ENCODE measurements at regions not wholly inside any gene's neighbourhood (a gene's known extent, or its start where the extent isn't known, plus 50 kb on each side); places are given as distances from the start of the nearest gene placed in this dataset.
A peak's percentile ranks its signal among the peaks of the same experiment; 100 is the strongest.

DNA sequence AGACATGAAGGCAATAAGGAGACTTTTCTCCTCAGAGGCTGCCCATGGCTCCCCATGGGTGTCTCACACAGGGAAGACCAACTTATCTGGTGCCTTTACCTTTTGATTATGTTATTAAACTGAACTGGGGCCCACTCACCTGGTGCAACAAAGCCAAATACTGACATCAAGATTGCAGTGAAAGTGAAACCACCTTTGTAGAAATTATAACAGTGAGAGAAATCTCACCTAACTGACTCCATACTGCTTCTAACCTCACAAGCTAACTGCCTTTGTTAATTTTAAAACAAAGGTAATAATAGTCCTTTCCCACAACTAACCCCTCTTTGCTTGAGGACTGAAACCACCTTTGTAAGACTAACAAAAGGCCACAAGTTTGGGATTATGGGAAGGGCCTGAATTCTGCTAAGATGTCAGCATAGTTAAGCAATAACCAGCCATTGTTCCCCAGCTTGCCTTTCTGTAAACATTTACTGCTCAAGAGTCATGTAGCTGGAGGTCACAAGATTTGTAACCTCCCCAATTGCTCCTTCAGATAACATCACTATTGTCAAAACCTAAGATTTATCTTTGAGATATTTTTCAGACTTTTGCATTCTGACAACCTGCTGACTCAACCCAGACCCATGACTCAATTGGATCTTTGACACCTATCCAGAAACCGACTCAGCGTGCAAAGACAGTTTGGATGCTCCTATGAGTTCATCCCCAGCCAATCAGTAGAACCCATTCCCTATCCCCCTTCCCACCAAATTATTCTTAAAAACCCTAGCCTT is 420.3 kb upstream of the CFAP20DC start:
- H3K36me3 ChIP-seq (ENCODE audit: control insufficient read depth in 2 of 2, insufficient read depth in 2 of 2, low read length in 1 of 2) = no peaks in the 10 kb centered on the region
- H3K4me3 ChIP-seq = no peak overlapping the region
- no peak overlapping the region for H2AFZ ChIP-seq (ENCODE audit: control insufficient read depth, low read depth, low read length)
- in situ Hi-C loops (cut with MboI) = no loop called here
- no peak overlapping the region for H3K9ac ChIP-seq (ENCODE audit: control insufficient read depth, insufficient read depth, low read length)
- BruUV-seq (replicated peaks) = no TSS peak
- intact Hi-C loops (cut with micrococcal nuclease; ENCODE audit: unreplicated experiment) = no loop called here
- H3K9me3 ChIP-seq (replicated peaks; ENCODE audit: control insufficient read depth, insufficient read depth, low read length) = peaks cover 7% of the 10 kb centered on the region; the same call in 2 of the 3 replicates
- no peaks in the 10 kb centered on the region for H4K20me1 ChIP-seq (ENCODE audit: control insufficient read depth, insufficient read depth)
- H3K4me1 ChIP-seq (ENCODE audit: control insufficient read depth, insufficient read depth, low read length) = peaks cover 12% of the 10 kb centered on the region; the same call in 1 of the 2 replicates
- CTCF ChIA-PET = interaction anchor here (0.7 kb wide), 1 partner anchor 268 kb away, joined by 3 read pairs; no protein-coding TSS in a partner anchor
- no peaks in the 10 kb centered on the region for H3K79me2 ChIP-seq (ENCODE audit: control insufficient read depth, insufficient read depth, low read length)
- POLR2A ChIA-PET = no interaction called here
- SMC1A ChIA-PET (ENCODE audit: uncharacterized antibody, unreplicated experiment) = interaction anchor here (1.0 to 2.7 kb wide), 3 partner anchors 11 to 25 kb away, joined by 3 to 9 read pairs (median 7); no protein-coding TSS in a partner anchor
- 38% methylated on average over 2 of the region's 2 CpGs for WGBS (ENCODE audit: insufficient coverage, insufficient replicate concordance, low lambda C conversion rate, missing lambda C conversion rate)
- no peak for FAIRE-seq
- ATAC-seq = no peak
- RAD21 ChIA-PET (ENCODE audit: unreplicated experiment) = interaction anchor here (0.7 to 0.8 kb wide), 2 partner anchors 19 to 1679 kb away, joined by 3 read pairs; no protein-coding TSS in a partner anchor
- no peak overlapping the region for H3K27ac ChIP-seq (ENCODE audit: control insufficient read depth, insufficient read depth)
- TF ChIP-seq SPI1 (IDR thresholded peaks at IDR 0.05; ENCODE audit: borderline replicate concordance, insufficient read depth, low read depth, low read length) (no peak), IKZF2 (IDR thresholded peaks at IDR 0.05) (0 out of 4 replicates have a peak, but pooled peaks of 1 of the 2 experiments have one; percentile 17)
- TF ChIP-seq, protein P1, sequence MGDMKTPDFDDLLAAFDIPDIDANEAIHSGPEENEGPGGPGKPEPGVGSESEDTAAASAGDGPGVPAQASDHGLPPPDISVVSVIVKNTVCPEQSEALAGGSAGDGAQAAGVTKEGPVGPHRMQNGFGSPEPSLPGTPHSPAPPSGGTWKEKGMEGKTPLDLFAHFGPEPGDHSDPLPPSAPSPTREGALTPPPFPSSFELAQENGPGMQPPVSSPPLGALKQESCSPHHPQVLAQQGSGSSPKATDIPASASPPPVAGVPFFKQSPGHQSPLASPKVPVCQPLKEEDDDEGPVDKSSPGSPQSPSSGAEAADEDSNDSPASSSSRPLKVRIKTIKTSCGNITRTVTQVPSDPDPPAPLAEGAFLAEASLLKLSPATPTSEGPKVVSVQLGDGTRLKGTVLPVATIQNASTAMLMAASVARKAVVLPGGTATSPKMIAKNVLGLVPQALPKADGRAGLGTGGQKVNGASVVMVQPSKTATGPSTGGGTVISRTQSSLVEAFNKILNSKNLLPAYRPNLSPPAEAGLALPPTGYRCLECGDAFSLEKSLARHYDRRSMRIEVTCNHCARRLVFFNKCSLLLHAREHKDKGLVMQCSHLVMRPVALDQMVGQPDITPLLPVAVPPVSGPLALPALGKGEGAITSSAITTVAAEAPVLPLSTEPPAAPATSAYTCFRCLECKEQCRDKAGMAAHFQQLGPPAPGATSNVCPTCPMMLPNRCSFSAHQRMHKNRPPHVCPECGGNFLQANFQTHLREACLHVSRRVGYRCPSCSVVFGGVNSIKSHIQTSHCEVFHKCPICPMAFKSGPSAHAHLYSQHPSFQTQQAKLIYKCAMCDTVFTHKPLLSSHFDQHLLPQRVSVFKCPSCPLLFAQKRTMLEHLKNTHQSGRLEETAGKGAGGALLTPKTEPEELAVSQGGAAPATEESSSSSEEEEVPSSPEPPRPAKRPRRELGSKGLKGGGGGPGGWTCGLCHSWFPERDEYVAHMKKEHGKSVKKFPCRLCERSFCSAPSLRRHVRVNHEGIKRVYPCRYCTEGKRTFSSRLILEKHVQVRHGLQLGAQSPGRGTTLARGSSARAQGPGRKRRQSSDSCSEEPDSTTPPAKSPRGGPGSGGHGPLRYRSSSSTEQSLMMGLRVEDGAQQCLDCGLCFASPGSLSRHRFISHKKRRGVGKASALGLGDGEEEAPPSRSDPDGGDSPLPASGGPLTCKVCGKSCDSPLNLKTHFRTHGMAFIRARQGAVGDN (IDR thresholded peaks at IDR 0.05) = 0 out of 2 replicates have a peak, but pooled peaks have one; percentile 45
- no peaks in the 10 kb centered on the region for H3K27me3 ChIP-seq (replicated peaks in 1 of 2; ENCODE audit: control insufficient read depth in 2 of 2, insufficient read depth in 2 of 2, low read length in 1 of 2)
- DNase-seq (ENCODE audit: low read depth, low spot score) = no peak
- no peak overlapping the region for H3K4me2 ChIP-seq (ENCODE audit: control insufficient read depth, insufficient read depth)
